ENCODE measurements at regions not wholly inside any gene's neighbourhood (a gene's known extent, or its start where the extent isn't known, plus 50 kb on each side); places are given as distances from the start of the nearest gene placed in this dataset.
"Not testable (repeated sequence)": the region's sequence is repeated elsewhere in the genome, so short reads cannot be mapped to it uniquely, and the experiment has no call there.

- no peak overlapping the region for H3K4me3 ChIP-seq (ENCODE audit: low read depth, low read length)
- DNase-seq (ENCODE audit: low read depth): no peak
- TF ChIP-seq CTCF (conservative IDR thresholded peaks at IDR 0.05; ENCODE audit: low read depth, low read length): no peak
Observed at GRCh38 chr13:54402495-54402894, 1373.9 kb downstream of the OLFM4 start.

DNA sequence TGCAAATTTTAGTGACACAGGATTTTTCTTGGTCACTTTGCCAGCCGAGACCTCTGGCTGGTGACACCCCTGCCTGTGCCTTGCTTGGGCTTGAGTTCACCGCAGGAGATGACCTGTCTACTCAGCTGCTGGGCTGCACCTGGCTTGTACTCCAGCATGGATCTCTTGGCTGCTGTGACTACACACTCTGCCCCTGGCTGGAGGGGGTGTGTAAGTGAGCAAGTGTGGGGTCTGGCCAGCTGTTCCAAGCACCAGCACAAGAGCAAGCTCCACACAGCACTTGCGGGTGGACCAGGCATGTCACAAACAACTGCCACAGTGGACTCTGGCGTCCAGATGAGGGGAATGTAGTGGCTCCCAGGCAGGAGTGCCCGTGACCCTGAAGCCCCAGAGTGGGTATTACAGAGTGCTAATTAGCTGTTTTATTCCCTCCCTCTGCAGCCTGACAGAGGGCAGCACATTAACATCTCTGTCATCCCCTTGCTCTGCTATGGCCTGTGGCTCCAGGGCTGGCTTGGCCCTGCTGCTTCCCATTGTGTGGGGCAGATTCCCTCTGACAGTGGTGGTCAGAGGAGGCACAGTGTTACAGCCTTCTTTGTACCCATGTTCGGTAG, 1387.2 kb downstream of the OLFM4 start:
- TF ChIP-seq CTCF (conservative IDR thresholded peaks at IDR 0.05; ENCODE audit: low read depth, low read length): no peak
- no peak for DNase-seq (ENCODE audit: low read depth)
- H3K4me3 ChIP-seq (ENCODE audit: low read depth, low read length): no peak overlapping the region

- DNase-seq (ENCODE audit: low read depth); H3K4me3 ChIP-seq (ENCODE audit: low read depth, low read length): not testable (repeated sequence)
Observed at GRCh38 chr13:54422946-54423345, 1394.3 kb downstream of the OLFM4 start.

DNA sequence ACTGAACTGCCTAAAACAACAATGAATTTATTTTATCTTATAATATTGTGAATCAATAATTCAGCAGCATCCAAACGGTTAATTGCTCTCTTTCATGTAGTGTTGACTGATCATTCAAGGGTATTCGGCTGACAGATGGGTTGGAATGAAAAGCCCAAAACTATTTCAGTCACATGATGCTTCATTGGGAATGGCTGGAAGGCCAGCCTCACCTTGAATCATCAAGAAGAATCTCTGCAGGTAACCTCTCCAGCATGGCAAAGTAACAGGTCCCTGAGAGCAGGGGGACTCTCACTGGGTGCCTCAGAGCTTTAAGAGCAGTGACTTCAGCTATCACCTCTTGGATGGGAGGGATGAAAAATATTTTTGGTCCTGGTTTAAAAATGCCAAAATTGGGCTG, 1395.7 kb downstream of the OLFM4 start:
- H3K4me3 ChIP-seq (ENCODE audit: low read depth, low read length): no peak overlapping the region
- DNase-seq (ENCODE audit: low read depth): no peak
- TF ChIP-seq CTCF (conservative IDR thresholded peaks at IDR 0.05; ENCODE audit: low read depth, low read length): no peak

DNA sequence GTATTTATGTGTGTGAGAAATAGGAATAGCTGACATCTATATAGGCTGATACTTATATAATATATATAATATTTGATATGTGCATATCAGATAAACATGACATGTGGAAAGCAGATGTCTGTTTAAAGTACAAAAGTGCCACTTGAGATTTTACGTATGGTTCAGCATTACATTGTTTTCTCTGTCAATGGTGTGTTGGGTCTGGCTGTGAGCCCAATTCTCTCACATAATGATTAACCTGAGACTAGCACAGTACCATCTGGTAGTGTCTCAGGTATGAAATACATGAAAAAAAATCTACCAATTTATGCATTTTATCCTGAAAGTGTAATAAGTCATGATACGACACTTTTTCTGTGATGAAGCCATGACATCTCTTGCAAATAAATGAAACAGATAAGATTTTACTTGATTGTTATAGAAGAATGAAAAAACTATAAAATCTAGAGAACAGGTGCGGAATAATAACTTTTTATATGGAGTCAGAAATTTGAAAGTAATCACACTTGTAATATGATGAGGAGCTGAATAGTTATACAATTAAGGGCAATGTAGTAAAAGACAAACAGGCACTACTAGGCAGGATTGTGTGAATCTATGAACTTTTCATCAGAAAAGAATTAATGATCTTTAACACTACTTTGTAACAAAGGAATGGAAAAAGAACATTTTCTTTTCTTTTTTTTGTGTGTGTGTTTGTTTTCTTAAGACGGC, 1405.0 kb downstream of the OLFM4 start:
- TF ChIP-seq CTCF (conservative IDR thresholded peaks at IDR 0.05; ENCODE audit: low read depth, low read length): no peak
- no peak overlapping the region for H3K4me3 ChIP-seq (ENCODE audit: low read depth, low read length)
- no peak for DNase-seq (ENCODE audit: low read depth)

DNA sequence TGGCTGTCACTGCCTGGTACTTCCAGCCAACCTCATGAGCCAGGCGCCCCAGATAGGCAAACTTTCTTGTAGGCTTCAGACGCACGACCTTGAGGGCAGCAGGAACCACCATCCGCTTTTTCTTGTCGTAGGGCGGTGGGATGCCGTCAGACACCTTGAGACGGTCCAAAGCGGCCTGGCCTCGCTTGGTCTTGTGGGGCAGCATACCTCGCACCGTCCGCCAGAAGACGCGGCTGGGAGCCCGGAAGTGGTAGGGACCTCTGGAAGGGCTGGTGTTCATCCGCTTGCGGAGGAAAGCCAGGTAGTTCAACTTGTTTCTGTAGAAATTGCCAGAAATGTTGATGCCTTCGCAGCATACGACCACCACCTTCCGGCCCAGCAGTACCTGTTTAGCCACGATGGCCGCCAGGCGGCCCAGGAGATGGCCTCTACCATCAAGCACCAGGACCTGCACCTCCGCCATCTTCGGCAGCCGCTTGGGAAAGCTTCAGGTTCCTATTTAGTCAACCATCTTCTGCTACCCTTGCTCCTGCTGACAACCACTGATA, 1412.3 kb downstream of the OLFM4 start:
- not testable (repeated sequence) for H3K4me3 ChIP-seq (ENCODE audit: low read depth, low read length); DNase-seq (ENCODE audit: low read depth)

GRCh38 chr13:54445453-54445852, 1416.8 kb downstream of the OLFM4 start:
- DNase-seq (ENCODE audit: low read depth): no peak
- no peak overlapping the region for H3K4me3 ChIP-seq (ENCODE audit: low read depth, low read length)
- no peak for TF ChIP-seq CTCF (conservative IDR thresholded peaks at IDR 0.05; ENCODE audit: low read depth, low read length)

DNA sequence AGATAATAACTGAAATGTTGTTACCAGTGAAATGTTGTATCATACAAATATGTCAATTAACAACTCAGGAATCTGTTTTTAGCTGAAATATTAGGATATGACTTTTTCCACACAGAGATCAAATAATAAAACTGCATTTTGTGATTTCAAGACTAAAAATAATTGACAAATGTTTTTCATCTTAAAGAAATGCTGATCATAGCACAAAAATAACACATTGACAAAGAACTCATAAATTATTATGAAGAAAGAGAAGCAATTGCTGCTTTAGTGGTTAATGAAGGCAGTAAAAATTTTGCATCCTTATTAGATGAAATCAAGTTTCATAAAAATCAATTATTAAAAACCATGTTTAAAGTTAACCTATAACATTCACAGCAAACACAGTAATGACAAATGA, 1417.3 kb downstream of the OLFM4 start:
- TF ChIP-seq CTCF (conservative IDR thresholded peaks at IDR 0.05; ENCODE audit: low read depth, low read length): no peak
- DNase-seq (ENCODE audit: low read depth): no peak
- no peak overlapping the region for H3K4me3 ChIP-seq (ENCODE audit: low read depth, low read length)
